OCI-LY7 (cell line): ENCODE measurements at regions not wholly inside any gene's neighbourhood (a gene's known extent, or its start where the extent isn't known, plus 50 kb on each side); places are given as distances from the start of the nearest gene placed in this dataset.
"Not testable (repeated sequence)": the region's sequence is repeated elsewhere in the genome, so short reads cannot be mapped to it uniquely, and the experiment has no call there.

Experiments used
- BruUV-seq: library from RNA; stranded (reverse); fragments of 400-500 nt; replicated peaks from 2 replicates; lab custom pipeline; 2021; lab: Mats Ljungman, UMichigan
- CTCF ChIA-PET: fragments of 300-600 bp; sonication (Branson Sonifier 250); formaldehyde crosslinking; loops from one replicate; lab custom pipeline; 2022; ENCODE audit warnings: antibody characterized with exemption; ENCODE audit not compliant: unreplicated experiment; lab: Charles Lee
- POLR2A ChIA-PET: fragments of 300-600 bp; sonication (Branson Sonifier 250); formaldehyde crosslinking; loops from one replicate; lab custom pipeline; 2022; ENCODE audit warnings: antibody characterized with exemption; lab: Charles Lee
- DNase-seq: peaks from one replicate; pipeline ENCODE4 v3.0.0-alpha.2; 2015; ENCODE audit warnings: low spot score
- H2AFZ ChIP-seq: fragments of 200-600 bp; sonication (generic), shearing (Covaris generic); 2 replicates; pipeline ENCODE4 v1.6.1; 2014; ENCODE audit warnings: mild to moderate bottlenecking, antibody characterized with exemption, low read length, moderate library complexity
- H3K27ac ChIP-seq: fragments of 200-600 bp; sonication (generic); 2 replicates; pipeline ENCODE4 v1.5.1; 2014; ENCODE audit warnings: mixed run types, low read depth, mild to moderate bottlenecking, moderate library complexity, low read length, inconsistent platforms; ENCODE audit not compliant: poor library complexity, severe bottlenecking
- H3K36me3 ChIP-seq: fragments of 200-600 bp; sonication (generic); 2 replicates; pipeline ENCODE4 v1.6.1; 2014; ENCODE audit warnings: mild to moderate bottlenecking, antibody characterized with exemption, low read length, moderate library complexity, mixed read lengths; ENCODE audit not compliant: insufficient read depth
- H3K4me1 ChIP-seq: fragments of 200-600 bp; sonication (generic); 2 replicates; pipeline ENCODE4 v1.5.1; 2014; ENCODE audit warnings: mild to moderate bottlenecking, low read length; ENCODE audit not compliant: insufficient read depth, poor library complexity, severe bottlenecking
- H3K4me2 ChIP-seq: fragments of 200-600 bp; sonication (generic); 2 replicates; pipeline ENCODE4 v1.6.1; 2014; ENCODE audit warnings: mild to moderate bottlenecking, low read length
- H3K4me3 ChIP-seq: fragments of 200-600 bp; sonication (generic); 2 replicates; pipeline ENCODE4 v1.5.1; 2014; ENCODE audit warnings: mild to moderate bottlenecking, low read depth, low read length; ENCODE audit not compliant: poor library complexity, severe bottlenecking
- H3K79me2 ChIP-seq: fragments of 200-600 bp; sonication (generic); 2 replicates; pipeline ENCODE4 v1.6.1; 2016; ENCODE audit warnings: low read depth, mild to moderate bottlenecking, low read length, moderate library complexity, mixed read lengths; ENCODE audit not compliant: insufficient read depth
- H3K9me2 ChIP-seq: fragments of 200-600 bp; sonication (generic); 2 replicates; pipeline ENCODE4 v1.6.1; 2016; ENCODE audit warnings: mild to moderate bottlenecking, low read length, mixed read lengths; ENCODE audit not compliant: insufficient read depth
- H3K9me3 ChIP-seq: fragments of 200-600 bp; sonication (generic); 2 replicates; pipeline ENCODE4 v1.6.1; 2014; ENCODE audit warnings: mild to moderate bottlenecking, mixed run types, low read length, mixed read lengths
- H4K20me1 ChIP-seq: fragments of 200-600 bp; sonication (generic); 2 replicates; pipeline ENCODE4 v1.6.1; 2014; ENCODE audit warnings: mild to moderate bottlenecking, antibody characterized with exemption, low read length, moderate library complexity, mixed read lengths; ENCODE audit not compliant: insufficient read depth
- EZH2phosphoT487 ChIP-seq: fragments of 200-600 bp; sonication (generic); IDR thresholded peaks from 2 replicates; pipeline ENCODE4 v1.6.1; 2018; ENCODE audit warnings: low read depth, borderline replicate concordance, mild to moderate bottlenecking, mixed run types, antibody characterized with exemption, low read length, moderate library complexity, mixed read lengths
- intact Hi-C: fragments of 100-400 bp; cut with micrococcal nuclease; formaldehyde crosslinking; loops from one replicate; pipeline ENCODE4 v1.10.0; 2022; ENCODE audit not compliant: unreplicated experiment
- TF ChIP-seq, protein P1 (sequence below): fragments of 200-600 bp; sonication (generic); conservative IDR thresholded peaks from 2 replicates; pipeline ENCODE4 v1.5.1; 2014; ENCODE audit warnings: mild to moderate bottlenecking, antibody characterized with exemption, low read length, moderate library complexity, mixed read lengths

DNA sequence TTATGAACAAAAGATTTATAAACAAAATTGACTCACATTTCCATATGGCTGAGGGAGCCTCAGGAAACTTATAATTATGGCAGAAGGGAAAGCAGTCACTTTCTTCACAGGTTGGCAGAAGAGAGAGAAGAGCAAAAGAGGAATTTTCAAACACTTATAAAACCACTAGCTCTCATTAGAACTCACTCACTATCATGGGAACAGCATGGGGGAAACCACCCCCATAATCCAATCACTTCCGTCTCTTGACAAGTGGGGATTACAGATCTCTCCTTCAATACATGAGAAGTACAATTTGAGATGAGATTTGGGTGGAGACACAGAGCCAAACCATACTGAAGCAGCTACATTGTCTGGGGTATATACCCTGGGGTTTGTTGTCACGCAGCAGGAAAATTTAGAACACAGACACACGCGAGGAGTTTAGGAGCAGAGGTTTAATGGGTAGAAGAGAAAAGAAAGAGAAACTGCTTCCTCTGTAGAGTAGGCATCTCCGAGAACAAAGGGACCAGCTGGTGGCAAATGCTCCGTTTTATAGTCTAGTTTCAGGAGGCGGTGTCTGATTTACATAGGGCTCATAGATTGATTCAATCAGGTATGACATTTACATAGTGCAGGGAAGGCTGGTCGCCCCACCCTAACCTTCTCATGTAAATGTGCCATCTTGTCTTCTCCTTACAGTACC, 2277.7 kb upstream of the AGA start:
- DNase-seq: no peak
- Histone ChIP-seq H3K36me3 (no peaks in the 10 kb centered on the region), H3K27ac (no peak overlapping the region), H3K4me2 (no peak overlapping the region), H3K4me1 (no peaks in the 10 kb centered on the region), H3K4me3 (no peak overlapping the region), H2AFZ (no peak overlapping the region), H4K20me1 (no peaks in the 10 kb centered on the region), H3K9me3 (no peaks in the 10 kb centered on the region), H3K9me2 (no peaks in the 10 kb centered on the region), H3K79me2 (no peaks in the 10 kb centered on the region)
- BruUV-seq: no TSS peak
- ChIA-PET POLR2A (interaction anchor here (0.6 kb wide), 1 partner anchor 116 kb away, joined by 3 read pairs; no protein-coding TSS in a partner anchor), CTCF (no interaction called here)
- intact Hi-C loops: no loop called here
- TF ChIP-seq EZH2phosphoT487: no peak
- TF ChIP-seq, protein P1, sequence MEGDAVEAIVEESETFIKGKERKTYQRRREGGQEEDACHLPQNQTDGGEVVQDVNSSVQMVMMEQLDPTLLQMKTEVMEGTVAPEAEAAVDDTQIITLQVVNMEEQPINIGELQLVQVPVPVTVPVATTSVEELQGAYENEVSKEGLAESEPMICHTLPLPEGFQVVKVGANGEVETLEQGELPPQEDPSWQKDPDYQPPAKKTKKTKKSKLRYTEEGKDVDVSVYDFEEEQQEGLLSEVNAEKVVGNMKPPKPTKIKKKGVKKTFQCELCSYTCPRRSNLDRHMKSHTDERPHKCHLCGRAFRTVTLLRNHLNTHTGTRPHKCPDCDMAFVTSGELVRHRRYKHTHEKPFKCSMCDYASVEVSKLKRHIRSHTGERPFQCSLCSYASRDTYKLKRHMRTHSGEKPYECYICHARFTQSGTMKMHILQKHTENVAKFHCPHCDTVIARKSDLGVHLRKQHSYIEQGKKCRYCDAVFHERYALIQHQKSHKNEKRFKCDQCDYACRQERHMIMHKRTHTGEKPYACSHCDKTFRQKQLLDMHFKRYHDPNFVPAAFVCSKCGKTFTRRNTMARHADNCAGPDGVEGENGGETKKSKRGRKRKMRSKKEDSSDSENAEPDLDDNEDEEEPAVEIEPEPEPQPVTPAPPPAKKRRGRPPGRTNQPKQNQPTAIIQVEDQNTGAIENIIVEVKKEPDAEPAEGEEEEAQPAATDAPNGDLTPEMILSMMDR: no peak

DNA sequence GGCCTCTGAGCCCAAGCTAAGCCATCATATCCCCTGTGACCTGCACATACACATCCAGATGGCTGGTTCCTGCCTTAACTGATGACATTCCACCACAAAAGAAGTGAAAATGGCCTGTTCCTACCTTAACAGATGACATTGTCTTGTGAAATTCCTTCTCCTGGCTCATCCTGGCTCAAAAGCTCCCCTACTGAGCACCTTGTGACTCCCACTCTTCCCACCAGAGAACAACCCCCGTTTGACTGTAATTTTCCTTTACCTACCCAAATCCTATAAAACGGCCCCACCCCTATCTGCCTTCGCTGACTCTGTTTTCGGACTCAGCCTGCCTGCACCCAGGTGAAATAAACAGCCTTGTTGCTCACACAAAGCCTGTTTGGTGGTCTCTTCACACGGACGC, 2284.3 kb upstream of the AGA start:
- CTCF ChIA-PET, H3K36me3 ChIP-seq, intact Hi-C loops, BruUV-seq, H2AFZ ChIP-seq, DNase-seq, H3K27ac ChIP-seq, H3K4me2 ChIP-seq, POLR2A ChIA-PET, H3K9me3 ChIP-seq, H3K4me3 ChIP-seq, H3K9me2 ChIP-seq, H3K4me1 ChIP-seq, H4K20me1 ChIP-seq, H3K79me2 ChIP-seq: not testable (repeated sequence)

DNA sequence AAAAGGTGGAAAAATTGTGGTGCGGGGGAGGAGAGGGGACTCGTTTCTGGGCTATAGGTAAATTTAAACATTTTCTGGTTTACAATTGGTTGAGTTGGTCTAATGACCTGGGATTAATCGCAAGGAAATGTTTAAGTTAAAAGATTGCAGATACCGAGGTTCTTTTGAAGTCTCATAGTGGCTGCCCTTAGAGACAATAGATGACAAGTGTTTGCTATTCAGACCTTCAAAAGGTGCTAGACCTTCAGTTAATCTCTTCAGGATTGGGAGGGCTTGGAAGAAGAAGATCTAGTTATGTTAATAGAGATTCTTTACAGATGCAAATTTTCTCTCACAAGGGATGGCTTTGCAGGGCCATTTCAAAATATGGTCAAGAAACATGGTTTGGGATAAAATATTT, 2286.1 kb upstream of the AGA start:
- Histone ChIP-seq H3K36me3 (no peaks in the 10 kb centered on the region), H3K27ac (no peak overlapping the region), H3K9me3 (no peaks in the 10 kb centered on the region), H3K79me2 (no peaks in the 10 kb centered on the region), H3K4me1 (no peaks in the 10 kb centered on the region), H3K4me3 (no peak overlapping the region), H4K20me1 (no peaks in the 10 kb centered on the region), H3K9me2 (no peaks in the 10 kb centered on the region), H2AFZ (no peak overlapping the region), H3K4me2 (no peak overlapping the region)
- BruUV-seq: no TSS peak
- ChIA-PET POLR2A (no interaction called here), CTCF (no interaction called here)
- DNase-seq: no peak
- intact Hi-C loops: no loop called here
- TF ChIP-seq EZH2phosphoT487: no peak

DNA sequence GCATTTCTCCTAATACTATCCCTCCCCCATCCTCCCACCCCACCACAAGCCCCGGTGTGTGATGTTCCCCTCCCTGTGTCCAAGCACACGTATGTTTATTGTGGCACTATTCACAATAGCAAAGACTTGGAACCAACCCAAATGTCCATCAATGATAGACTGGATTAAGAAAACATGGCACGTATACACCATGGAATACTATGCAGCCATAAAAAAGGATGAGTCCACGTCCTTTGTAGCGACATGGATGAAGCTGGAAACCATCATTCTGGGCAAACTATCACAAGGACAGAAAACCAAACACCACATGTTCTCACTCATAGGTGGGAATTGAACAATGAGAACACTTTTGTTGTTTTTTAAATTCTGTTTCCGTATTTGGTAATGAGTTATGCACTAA, 2294.6 kb upstream of the AGA start:
- H3K9me2 ChIP-seq, BruUV-seq, CTCF ChIA-PET, H3K4me3 ChIP-seq, H3K79me2 ChIP-seq, DNase-seq, H3K4me2 ChIP-seq, H3K36me3 ChIP-seq, intact Hi-C loops, H4K20me1 ChIP-seq, H3K4me1 ChIP-seq, H3K27ac ChIP-seq, H3K9me3 ChIP-seq, H2AFZ ChIP-seq: not testable (repeated sequence)
- POLR2A ChIA-PET: interaction anchor here (1.0 kb wide), 1 partner anchor 63 kb away, joined by 3 read pairs; no protein-coding TSS in a partner anchor
